GM23338 (cell line): ENCODE measurements at regions not wholly inside any gene's neighbourhood (a gene's known extent, or its start where the extent isn't known, plus 50 kb on each side); places are given as distances from the start of the nearest gene placed in this dataset.

Source experiments
- ATAC-seq: fragments of 200-7000 bp; cut with Tn5 transposase; 3 replicates; pipeline ENCODE4 v1.9.1; 2020
- DNase-seq: peaks from one replicate; pipeline ENCODE4 v3.0.0-alpha.2; 2015; ENCODE audit warnings: low spot score
- H2AFZ ChIP-seq: fragments of 200-600 bp; sonication (generic); 2 replicates; pipeline ENCODE4 v1.8.0; 2016; ENCODE audit warnings: antibody characterized with exemption, mild to moderate bottlenecking, moderate library complexity
- H3F3A ChIP-seq: fragments of 200-600 bp; sonication (generic); replicated peaks from 2 replicates; pipeline ENCODE4 v1.8.0; 2017; ENCODE audit warnings: antibody characterized with exemption, mixed run types, low read depth
- H3K27ac ChIP-seq: fragments of 200-600 bp; sonication (generic); 2 replicates; pipeline ENCODE4 v1.6.1; 2016; ENCODE audit warnings: low read depth
- H3K27me3 ChIP-seq: fragments of 200-600 bp; sonication (generic); 2 replicates; pipeline ENCODE4 v1.8.0; 2016; ENCODE audit warnings: mild to moderate bottlenecking, mixed run types, moderate library complexity; ENCODE audit not compliant: insufficient read depth
- H3K36me3 ChIP-seq: fragments of 200-600 bp; sonication (generic); 2 replicates; pipeline ENCODE4 v1.8.0; 2016; ENCODE audit warnings: mild to moderate bottlenecking; ENCODE audit not compliant: insufficient read depth
- H3K4me1 ChIP-seq: fragments of 200-600 bp; sonication (generic); 2 replicates; pipeline ENCODE4 v1.8.0; 2016; ENCODE audit warnings: mild to moderate bottlenecking, moderate library complexity; ENCODE audit not compliant: insufficient read depth
- H3K4me2 ChIP-seq: fragments of 200-600 bp; sonication (generic); 2 replicates; pipeline ENCODE4 v1.7.1; 2017; ENCODE audit warnings: mixed run types
- H3K4me3 ChIP-seq: fragments of 200-600 bp; sonication (generic); 2 replicates; pipeline ENCODE4 v1.6.1; 2016; ENCODE audit warnings: mixed run types
- H3K79me2 ChIP-seq: fragments of 200-600 bp; sonication (generic); replicated peaks from 2 replicates; pipeline ENCODE4 v1.8.0; 2017; ENCODE audit warnings: mild to moderate bottlenecking; ENCODE audit not compliant: insufficient read depth
- H3K9me2 ChIP-seq: fragments of 200-600 bp; sonication (generic); 2 replicates; pipeline ENCODE4 v1.8.0; 2017; ENCODE audit not compliant: insufficient read depth
- H4K20me1 ChIP-seq: fragments of 200-600 bp; sonication (generic); replicated peaks from 2 replicates; pipeline ENCODE4 v1.8.0; 2017; ENCODE audit warnings: mild to moderate bottlenecking; ENCODE audit not compliant: insufficient read depth
- H3K27ac Mint-ChIP-seq: 2 replicates; pipeline ENCODE4 v1.8.0; 2020; ENCODE audit warnings: inconsistent platforms, mild to moderate bottlenecking, moderate library complexity, mixed read lengths
- H3K27me3 Mint-ChIP-seq: 3 replicates; pipeline ENCODE4 v1.8.0; 2022; ENCODE audit warnings: low read depth, mild to moderate bottlenecking, moderate library complexity, mixed read lengths, inconsistent platforms; ENCODE audit not compliant: insufficient read depth, poor library complexity
- H3K36me3 Mint-ChIP-seq: 3 replicates; pipeline ENCODE4 v1.8.0; 2021; ENCODE audit warnings: low read depth, mild to moderate bottlenecking, inconsistent platforms, moderate library complexity, mixed read lengths
- H3K4me1 Mint-ChIP-seq: 3 replicates; pipeline ENCODE4 v1.8.0; 2020; ENCODE audit warnings: mild to moderate bottlenecking, inconsistent platforms, mixed read lengths
- H3K4me3 Mint-ChIP-seq: 3 replicates; pipeline ENCODE4 v1.8.0; 2021; ENCODE audit warnings: moderate library complexity, mild to moderate bottlenecking, inconsistent platforms, mixed read lengths
- H3K9me3 Mint-ChIP-seq: 3 replicates; pipeline ENCODE4 v1.8.0; 2020; ENCODE audit warnings: moderate library complexity, mild to moderate bottlenecking, inconsistent platforms, mixed read lengths
- CREB1 ChIP-seq: fragments of 250-450 bp; sonication (Bioruptor Pico); IDR thresholded peaks from 2 replicates; pipeline ENCODE4 v1.5.0; 2020; ENCODE audit warnings: low read depth, mild to moderate bottlenecking, moderate library complexity
- EZH2 ChIP-seq: fragments of 200-600 bp; sonication (generic); IDR thresholded peaks from one replicate; pipeline ENCODE4 v1.8.0; 2017; ENCODE audit warnings: antibody characterized with exemption, mild to moderate bottlenecking, low read depth; ENCODE audit not compliant: unreplicated experiment
- EZH2phosphoT487 ChIP-seq: fragments of 200-600 bp; sonication (generic); IDR thresholded peaks from one replicate; pipeline ENCODE4 v1.8.1; 2018; ENCODE audit warnings: antibody characterized with exemption; ENCODE audit not compliant: unreplicated experiment
- JUNB ChIP-seq: IDR thresholded peaks from one replicate; pipeline ENCODE4 v1.6.1; 2016; ENCODE audit warnings: antibody characterized with exemption; ENCODE audit not compliant: unreplicated experiment
- NANOG ChIP-seq: IDR thresholded peaks from 2 replicates; pipeline ENCODE4 v1.6.1; 2016; ENCODE audit warnings: antibody characterized with exemption, borderline replicate concordance
- POLR2AphosphoS5 ChIP-seq: IDR thresholded peaks from 2 replicates; pipeline ENCODE4 v1.6.1; 2016; ENCODE audit warnings: antibody characterized with exemption, low read depth
- ZNF114 ChIP-seq: fragments of 250-450 bp; sonication (Bioruptor Pico); IDR thresholded peaks from 2 replicates; pipeline ENCODE4 v1.5.0; 2020; ENCODE audit warnings: mild to moderate bottlenecking, moderate library complexity
- ZNF331 ChIP-seq: fragments of 250-450 bp; sonication (Bioruptor Pico); IDR thresholded peaks from 2 replicates; pipeline ENCODE4 v1.5.0; 2020; ENCODE audit warnings: low read depth, mild to moderate bottlenecking, moderate library complexity
- TF ChIP-seq, protein P1 (sequence below): fragments of 250-450 bp; sonication (Bioruptor Pico); IDR thresholded peaks from 2 replicates; pipeline ENCODE4 v1.5.0; 2020; ENCODE audit warnings: mild to moderate bottlenecking, moderate library complexity
- TF ChIP-seq, protein P2 (sequence below): IDR thresholded peaks from one replicate; pipeline ENCODE4 v1.6.1; 2018; ENCODE audit warnings: antibody characterized with exemption; ENCODE audit not compliant: unreplicated experiment
- TF ChIP-seq, protein P3 (sequence below), 2 experiments: fragments of 200-600 bp in 1 of 2; sonication (generic) in 1 of 2; conservative IDR thresholded peaks; 2 replicates each; pipeline versions ENCODE4 v1.5.1 to v1.6.1; 2016 to 2017; ENCODE audit warnings: antibody characterized with exemption in 2 of 2, low read depth in 2 of 2, mild to moderate bottlenecking in 2 of 2, moderate library complexity in 1 of 2

DNA sequence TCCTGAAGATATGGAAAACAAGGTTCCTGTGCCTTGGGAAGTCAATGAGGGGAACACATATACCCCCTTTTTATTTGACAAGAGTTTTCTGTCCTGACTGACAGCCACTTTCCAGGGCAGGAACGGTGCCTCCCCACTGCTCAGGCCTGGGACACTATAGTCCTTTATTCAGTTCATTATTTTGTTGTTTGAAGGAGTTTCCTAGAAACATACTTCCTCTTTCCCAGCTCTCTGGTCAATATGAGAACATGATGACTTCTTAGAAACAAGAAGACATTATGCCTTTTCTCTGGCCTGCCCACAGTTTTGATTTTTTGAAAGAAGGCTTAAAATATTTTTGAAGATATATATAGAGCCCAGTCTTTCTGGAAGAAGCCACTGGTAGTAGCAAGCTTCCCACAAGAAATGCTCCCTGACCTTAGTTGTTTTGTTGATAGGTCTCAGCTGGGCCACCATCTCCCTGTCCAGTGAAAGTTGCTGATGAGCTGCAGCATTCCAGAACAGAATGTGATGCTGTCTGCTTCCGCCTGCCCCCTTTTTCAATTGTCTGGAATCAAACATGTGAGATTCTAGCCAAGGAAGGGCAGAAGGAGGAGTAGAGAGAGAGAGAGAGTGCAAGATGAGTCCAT lies 122.7 kb upstream of the ADRA1D start:
- H3K36me3 ChIP-seq: no peaks in the 10 kb centered on the region
- TF ChIP-seq ZNF331 (no peak), NANOG (no peak), EZH2phosphoT487 (no peak), EZH2 (no peak), JUNB (no peak), CREB1 (no peak), ZNF114 (CRISPR knock-in tag) (no peak), POLR2AphosphoS5 (no peak)
- TF ChIP-seq, protein P1, sequence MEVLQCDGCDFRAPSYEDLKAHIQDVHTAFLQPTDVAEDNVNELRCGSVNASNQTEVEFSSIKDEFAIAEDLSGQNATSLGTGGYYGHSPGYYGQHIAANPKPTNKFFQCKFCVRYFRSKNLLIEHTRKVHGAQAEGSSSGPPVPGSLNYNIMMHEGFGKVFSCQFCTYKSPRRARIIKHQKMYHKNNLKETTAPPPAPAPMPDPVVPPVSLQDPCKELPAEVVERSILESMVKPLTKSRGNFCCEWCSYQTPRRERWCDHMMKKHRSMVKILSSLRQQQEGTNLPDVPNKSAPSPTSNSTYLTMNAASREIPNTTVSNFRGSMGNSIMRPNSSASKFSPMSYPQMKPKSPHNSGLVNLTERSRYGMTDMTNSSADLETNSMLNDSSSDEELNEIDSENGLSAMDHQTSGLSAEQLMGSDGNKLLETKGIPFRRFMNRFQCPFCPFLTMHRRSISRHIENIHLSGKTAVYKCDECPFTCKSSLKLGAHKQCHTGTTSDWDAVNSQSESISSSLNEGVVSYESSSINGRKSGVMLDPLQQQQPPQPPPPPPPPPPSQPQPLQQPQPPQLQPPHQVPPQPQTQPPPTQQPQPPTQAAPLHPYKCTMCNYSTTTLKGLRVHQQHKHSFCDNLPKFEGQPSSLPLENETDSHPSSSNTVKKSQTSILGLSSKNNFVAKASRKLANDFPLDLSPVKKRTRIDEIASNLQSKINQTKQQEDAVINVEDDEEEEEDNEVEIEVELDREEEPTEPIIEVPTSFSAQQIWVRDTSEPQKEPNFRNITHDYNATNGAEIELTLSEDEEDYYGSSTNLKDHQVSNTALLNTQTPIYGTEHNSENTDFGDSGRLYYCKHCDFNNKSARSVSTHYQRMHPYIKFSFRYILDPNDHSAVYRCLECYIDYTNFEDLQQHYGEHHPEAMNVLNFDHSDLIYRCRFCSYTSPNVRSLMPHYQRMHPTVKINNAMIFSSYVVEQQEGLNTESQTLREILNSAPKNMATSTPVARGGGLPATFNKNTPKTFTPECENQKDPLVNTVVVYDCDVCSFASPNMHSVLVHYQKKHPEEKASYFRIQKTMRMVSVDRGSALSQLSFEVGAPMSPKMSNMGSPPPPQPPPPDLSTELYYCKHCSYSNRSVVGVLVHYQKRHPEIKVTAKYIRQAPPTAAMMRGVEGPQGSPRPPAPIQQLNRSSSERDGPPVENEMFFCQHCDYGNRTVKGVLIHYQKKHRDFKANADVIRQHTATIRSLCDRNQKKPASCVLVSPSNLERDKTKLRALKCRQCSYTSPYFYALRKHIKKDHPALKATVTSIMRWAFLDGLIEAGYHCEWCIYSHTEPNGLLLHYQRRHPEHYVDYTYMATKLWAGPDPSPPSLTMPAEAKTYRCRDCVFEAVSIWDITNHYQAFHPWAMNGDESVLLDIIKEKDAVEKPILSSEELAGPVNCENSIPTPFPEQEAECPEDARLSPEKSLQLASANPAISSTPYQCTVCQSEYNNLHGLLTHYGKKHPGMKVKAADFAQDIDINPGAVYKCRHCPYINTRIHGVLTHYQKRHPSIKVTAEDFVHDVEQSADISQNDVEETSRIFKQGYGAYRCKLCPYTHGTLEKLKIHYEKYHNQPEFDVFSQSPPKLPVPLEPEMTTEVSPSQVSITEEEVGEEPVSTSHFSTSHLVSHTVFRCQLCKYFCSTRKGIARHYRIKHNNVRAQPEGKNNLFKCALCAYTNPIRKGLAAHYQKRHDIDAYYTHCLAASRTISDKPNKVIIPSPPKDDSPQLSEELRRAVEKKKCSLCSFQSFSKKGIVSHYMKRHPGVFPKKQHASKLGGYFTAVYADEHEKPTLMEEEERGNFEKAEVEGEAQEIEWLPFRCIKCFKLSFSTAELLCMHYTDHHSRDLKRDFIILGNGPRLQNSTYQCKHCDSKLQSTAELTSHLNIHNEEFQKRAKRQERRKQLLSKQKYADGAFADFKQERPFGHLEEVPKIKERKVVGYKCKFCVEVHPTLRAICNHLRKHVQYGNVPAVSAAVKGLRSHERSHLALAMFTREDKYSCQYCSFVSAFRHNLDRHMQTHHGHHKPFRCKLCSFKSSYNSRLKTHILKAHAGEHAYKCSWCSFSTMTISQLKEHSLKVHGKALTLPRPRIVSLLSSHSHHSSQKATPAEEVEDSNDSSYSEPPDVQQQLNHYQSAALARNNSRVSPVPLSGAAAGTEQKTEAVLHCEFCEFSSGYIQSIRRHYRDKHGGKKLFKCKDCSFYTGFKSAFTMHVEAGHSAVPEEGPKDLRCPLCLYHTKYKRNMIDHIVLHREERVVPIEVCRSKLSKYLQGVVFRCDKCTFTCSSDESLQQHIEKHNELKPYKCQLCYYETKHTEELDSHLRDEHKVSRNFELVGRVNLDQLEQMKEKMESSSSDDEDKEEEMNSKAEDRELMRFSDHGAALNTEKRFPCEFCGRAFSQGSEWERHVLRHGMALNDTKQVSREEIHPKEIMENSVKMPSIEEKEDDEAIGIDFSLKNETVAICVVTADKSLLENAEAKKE (CRISPR knock-in tag): no peak
- TF ChIP-seq, protein P2, sequence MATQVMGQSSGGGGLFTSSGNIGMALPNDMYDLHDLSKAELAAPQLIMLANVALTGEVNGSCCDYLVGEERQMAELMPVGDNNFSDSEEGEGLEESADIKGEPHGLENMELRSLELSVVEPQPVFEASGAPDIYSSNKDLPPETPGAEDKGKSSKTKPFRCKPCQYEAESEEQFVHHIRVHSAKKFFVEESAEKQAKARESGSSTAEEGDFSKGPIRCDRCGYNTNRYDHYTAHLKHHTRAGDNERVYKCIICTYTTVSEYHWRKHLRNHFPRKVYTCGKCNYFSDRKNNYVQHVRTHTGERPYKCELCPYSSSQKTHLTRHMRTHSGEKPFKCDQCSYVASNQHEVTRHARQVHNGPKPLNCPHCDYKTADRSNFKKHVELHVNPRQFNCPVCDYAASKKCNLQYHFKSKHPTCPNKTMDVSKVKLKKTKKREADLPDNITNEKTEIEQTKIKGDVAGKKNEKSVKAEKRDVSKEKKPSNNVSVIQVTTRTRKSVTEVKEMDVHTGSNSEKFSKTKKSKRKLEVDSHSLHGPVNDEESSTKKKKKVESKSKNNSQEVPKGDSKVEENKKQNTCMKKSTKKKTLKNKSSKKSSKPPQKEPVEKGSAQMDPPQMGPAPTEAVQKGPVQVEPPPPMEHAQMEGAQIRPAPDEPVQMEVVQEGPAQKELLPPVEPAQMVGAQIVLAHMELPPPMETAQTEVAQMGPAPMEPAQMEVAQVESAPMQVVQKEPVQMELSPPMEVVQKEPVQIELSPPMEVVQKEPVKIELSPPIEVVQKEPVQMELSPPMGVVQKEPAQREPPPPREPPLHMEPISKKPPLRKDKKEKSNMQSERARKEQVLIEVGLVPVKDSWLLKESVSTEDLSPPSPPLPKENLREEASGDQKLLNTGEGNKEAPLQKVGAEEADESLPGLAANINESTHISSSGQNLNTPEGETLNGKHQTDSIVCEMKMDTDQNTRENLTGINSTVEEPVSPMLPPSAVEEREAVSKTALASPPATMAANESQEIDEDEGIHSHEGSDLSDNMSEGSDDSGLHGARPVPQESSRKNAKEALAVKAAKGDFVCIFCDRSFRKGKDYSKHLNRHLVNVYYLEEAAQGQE: no peak
- TF ChIP-seq, protein P3, sequence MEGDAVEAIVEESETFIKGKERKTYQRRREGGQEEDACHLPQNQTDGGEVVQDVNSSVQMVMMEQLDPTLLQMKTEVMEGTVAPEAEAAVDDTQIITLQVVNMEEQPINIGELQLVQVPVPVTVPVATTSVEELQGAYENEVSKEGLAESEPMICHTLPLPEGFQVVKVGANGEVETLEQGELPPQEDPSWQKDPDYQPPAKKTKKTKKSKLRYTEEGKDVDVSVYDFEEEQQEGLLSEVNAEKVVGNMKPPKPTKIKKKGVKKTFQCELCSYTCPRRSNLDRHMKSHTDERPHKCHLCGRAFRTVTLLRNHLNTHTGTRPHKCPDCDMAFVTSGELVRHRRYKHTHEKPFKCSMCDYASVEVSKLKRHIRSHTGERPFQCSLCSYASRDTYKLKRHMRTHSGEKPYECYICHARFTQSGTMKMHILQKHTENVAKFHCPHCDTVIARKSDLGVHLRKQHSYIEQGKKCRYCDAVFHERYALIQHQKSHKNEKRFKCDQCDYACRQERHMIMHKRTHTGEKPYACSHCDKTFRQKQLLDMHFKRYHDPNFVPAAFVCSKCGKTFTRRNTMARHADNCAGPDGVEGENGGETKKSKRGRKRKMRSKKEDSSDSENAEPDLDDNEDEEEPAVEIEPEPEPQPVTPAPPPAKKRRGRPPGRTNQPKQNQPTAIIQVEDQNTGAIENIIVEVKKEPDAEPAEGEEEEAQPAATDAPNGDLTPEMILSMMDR (conservative IDR thresholded peaks at IDR 0.05; ENCODE audit: low read depth in 2 of 2): no peak
- no peaks in the 10 kb centered on the region for H3K27me3 ChIP-seq
- ATAC-seq (no peak), DNase-seq (no peak)
- no peak overlapping the region for H3K4me3 Mint-ChIP-seq
- no peaks in the 10 kb centered on the region for H3F3A ChIP-seq
- peaks cover 13% of the 10 kb centered on the region; the same call in 1 of the 2 replicates for H3K9me2 ChIP-seq
- H3K27me3 Mint-ChIP-seq: no peaks in the 10 kb centered on the region
- no peaks in the 10 kb centered on the region; the same call in 2 of the 3 replicates for H3K36me3 Mint-ChIP-seq
- H3K27ac ChIP-seq: no peak overlapping the region
- no peak overlapping the region for H2AFZ ChIP-seq
- H3K4me3 ChIP-seq: no peak overlapping the region
- H3K4me1 ChIP-seq: no peaks in the 10 kb centered on the region
- H3K79me2 ChIP-seq: no peaks in the 10 kb centered on the region
- no peak overlapping the region for H3K4me2 ChIP-seq
- no peaks in the 10 kb centered on the region; the same call in 2 of the 3 replicates for H3K9me3 Mint-ChIP-seq
- no peaks in the 10 kb centered on the region for H3K4me1 Mint-ChIP-seq
- no peaks in the 10 kb centered on the region for H4K20me1 ChIP-seq
- no peak overlapping the region for H3K27ac Mint-ChIP-seq
